OCI-LY3 (cell line): ENCODE measurements at regions not wholly inside any gene's neighbourhood (a gene's known extent, or its start where the extent isn't known, plus 50 kb on each side); places are given as distances from the start of the nearest gene placed in this dataset.

ENCODE experiments used
- EZH2phosphoT487 ChIP-seq: fragments of 200-600 bp; shearing (Covaris generic); IDR thresholded peaks from 2 replicates; pipeline ENCODE4 v1.6.1; 2018; ENCODE audit warnings: antibody characterized with exemption, mixed run types, low read depth
- TF ChIP-seq, protein P1 (sequence below): fragments of 200-600, 300-600 bp; sonication (generic); IDR thresholded peaks from 2 replicates; pipeline ENCODE4 v1.5.1; 2014; ENCODE audit warnings: antibody characterized with exemption, low read length, low read depth

DNA sequence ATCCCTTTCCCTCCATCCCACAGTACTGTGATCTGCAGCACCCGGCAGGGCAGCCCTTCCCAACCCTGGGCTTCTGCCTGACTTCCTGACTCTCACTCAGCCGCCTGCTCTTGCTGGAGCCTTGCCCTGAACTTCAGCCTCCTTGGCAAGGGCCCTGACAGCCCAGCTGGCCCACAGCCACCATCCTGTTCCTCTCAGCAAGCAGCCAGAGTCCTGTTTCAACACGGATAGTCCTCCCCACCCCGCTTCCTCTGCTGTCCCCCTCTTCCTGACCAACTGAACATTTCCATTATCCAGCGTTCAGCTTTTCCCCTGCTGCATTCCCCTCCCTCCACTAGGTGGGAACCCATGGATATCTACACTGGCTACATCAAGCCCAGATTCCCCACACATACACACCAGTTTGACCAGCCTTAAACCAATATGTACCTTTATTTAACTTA lies 74.0 kb upstream of the MDM1 start:
- TF ChIP-seq, protein P1, sequence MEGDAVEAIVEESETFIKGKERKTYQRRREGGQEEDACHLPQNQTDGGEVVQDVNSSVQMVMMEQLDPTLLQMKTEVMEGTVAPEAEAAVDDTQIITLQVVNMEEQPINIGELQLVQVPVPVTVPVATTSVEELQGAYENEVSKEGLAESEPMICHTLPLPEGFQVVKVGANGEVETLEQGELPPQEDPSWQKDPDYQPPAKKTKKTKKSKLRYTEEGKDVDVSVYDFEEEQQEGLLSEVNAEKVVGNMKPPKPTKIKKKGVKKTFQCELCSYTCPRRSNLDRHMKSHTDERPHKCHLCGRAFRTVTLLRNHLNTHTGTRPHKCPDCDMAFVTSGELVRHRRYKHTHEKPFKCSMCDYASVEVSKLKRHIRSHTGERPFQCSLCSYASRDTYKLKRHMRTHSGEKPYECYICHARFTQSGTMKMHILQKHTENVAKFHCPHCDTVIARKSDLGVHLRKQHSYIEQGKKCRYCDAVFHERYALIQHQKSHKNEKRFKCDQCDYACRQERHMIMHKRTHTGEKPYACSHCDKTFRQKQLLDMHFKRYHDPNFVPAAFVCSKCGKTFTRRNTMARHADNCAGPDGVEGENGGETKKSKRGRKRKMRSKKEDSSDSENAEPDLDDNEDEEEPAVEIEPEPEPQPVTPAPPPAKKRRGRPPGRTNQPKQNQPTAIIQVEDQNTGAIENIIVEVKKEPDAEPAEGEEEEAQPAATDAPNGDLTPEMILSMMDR, result no peak
- TF ChIP-seq EZH2phosphoT487, result no peak
